HG02763 (cell line): ENCODE measurements at regions not wholly inside any gene's neighbourhood (a gene's known extent, or its start where the extent isn't known, plus 50 kb on each side); places are given as distances from the start of the nearest gene placed in this dataset.

Source experiments
- ATAC-seq: cut with Tn5 transposase; IDR thresholded peaks from one replicate; pipeline ENCODE4 v1.9.1; 2021; ENCODE audit warnings: mild to moderate bottlenecking, moderate library complexity; ENCODE audit not compliant: unreplicated experiment

- ATAC-seq = no peak
These were observed 126.7 kb downstream of the QPCT start for GRCh38 chr2:37471104-37471503.

- no peak for ATAC-seq
These were observed 127.6 kb downstream of the QPCT start for GRCh38 chr2:37471994-37472393.

- no peak for ATAC-seq
These were observed 128.5 kb downstream of the QPCT start for GRCh38 chr2:37472959-37473358.

- ATAC-seq = no peak
These were observed 132.0 kb downstream of the QPCT start for GRCh38 chr2:37476411-37476810.

- ATAC-seq = no peak
These were observed 133.5 kb downstream of the QPCT start for GRCh38 chr2:37477921-37478320.

GRCh38 chr2:37481244-37481643 is 136.8 kb downstream of the QPCT start:
- ATAC-seq = no peak

- ATAC-seq = no peak
These were observed 144.6 kb downstream of the QPCT start for GRCh38 chr2:37489041-37489456.

GRCh38 chr2:37489536-37489935 is 145.1 kb downstream of the QPCT start:
- ATAC-seq = no peak

- ATAC-seq = no peak
These were observed 149.0 kb downstream of the QPCT start for GRCh38 chr2:37493425-37493824.

- no peak for ATAC-seq
These were observed 154.7 kb downstream of the QPCT start for GRCh38 chr2:37499113-37499512.

GRCh38 chr2:37500031-37500430 is 155.6 kb downstream of the QPCT start:
- no peak for ATAC-seq

- no peak for ATAC-seq
These were observed 156.7 kb downstream of the QPCT start for GRCh38 chr2:37501113-37501512.

- no peak for ATAC-seq
These were observed 162.1 kb downstream of the QPCT start for GRCh38 chr2:37506407-37507050.

- no peak for ATAC-seq
These were observed 162.6 kb downstream of the QPCT start for GRCh38 chr2:37507051-37507410.

GRCh38 chr2:37507703-37508102 is 163.3 kb downstream of the QPCT start:
- no peak for ATAC-seq

GRCh38 chr2:37512971-37513370 is 158.5 kb downstream of the CDC42EP3 start:
- ATAC-seq = no peak

GRCh38 chr2:37523814-37524362 is 147.6 kb downstream of the CDC42EP3 start:
- ATAC-seq = no peak

GRCh38 chr2:37526323-37526722 is 145.1 kb downstream of the CDC42EP3 start:
- no peak for ATAC-seq

- no peak for ATAC-seq
These were observed 144.6 kb downstream of the CDC42EP3 start for GRCh38 chr2:37526856-37527255.

- no peak for ATAC-seq
These were observed 144.1 kb downstream of the CDC42EP3 start for GRCh38 chr2:37527361-37527760.

- no peak for ATAC-seq
These were observed 141.5 kb downstream of the CDC42EP3 start for GRCh38 chr2:37529830-37530415.

- no peak for ATAC-seq
These were observed 138.9 kb downstream of the CDC42EP3 start for GRCh38 chr2:37532503-37532902.

- no peak for ATAC-seq
These were observed 134.1 kb downstream of the CDC42EP3 start for GRCh38 chr2:37537316-37537715.
